ENCODE measurements at regions not wholly inside any gene's neighbourhood (a gene's known extent, or its start where the extent isn't known, plus 50 kb on each side); places are given as distances from the start of the nearest gene placed in this dataset.
A peak's percentile ranks its signal among the peaks of the same experiment; 100 is the strongest.

DNA sequence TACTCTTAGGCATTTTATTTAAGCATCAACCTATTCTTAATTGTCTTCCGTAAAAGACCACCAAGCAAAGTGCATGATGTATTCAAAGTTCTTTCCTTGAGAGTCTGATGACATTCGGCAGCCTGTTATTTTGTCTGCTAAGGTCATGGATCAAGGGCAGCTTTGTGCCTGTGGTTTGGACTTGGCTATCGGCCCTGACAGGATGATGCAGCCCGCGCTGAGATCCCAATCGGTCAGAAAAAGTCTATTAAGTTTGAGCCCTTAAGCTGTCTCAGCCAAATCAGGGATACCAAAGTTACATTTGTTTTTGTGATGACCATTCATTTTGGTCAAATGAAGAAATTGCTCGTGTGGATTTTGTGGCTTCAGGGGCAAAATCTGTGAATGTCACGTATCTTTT is 718.9 kb upstream of the FANCL start:
- H3K9ac ChIP-seq (ENCODE audit: extremely low read depth, low read length, poor library complexity, severe bottlenecking), result no peak overlapping the region
- no peak overlapping the region for H3K27ac Mint-ChIP-seq

DNA sequence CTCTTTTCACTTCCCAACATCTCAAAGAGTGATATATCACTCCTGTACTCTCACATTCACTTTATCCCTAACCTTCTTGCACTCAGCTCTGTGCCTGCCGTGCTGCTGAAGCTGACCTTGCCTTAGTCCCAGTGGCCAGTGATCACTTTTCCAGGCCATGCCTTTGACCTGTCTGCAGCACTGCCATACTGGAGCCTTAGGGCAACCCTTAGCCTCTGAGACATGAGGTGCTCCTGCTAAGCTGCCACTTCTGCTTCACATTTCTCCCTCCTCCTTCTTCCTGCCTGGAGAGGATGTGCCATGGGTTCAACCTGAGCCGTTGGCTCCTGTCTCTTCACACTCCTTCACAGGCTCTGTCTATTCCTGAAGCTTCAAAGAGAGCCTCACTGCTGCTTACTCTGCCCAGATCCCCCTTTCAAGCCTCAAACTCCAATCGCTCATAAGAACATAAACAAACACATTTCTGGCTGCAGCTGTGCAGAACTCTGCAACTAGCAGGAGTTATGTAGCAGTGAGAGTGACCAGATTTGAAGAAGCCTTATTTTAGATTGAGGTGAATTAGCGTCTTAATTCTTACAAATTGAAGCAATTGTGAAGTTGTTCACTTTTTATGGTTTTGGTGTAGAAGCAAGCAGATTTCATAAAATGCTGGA is 716.2 kb upstream of the FANCL start:
- Mint-ChIP-seq H3K27me3 (ENCODE audit: insufficient read depth) (no peaks in the 10 kb centered on the region), H3K36me3 (ENCODE audit: low read depth) (no peaks in the 10 kb centered on the region), H3K9me3 (no peaks in the 10 kb centered on the region), H3K27ac (no peak overlapping the region), H3K4me1 (peaks cover 35% of the 10 kb centered on the region), H3K4me3 (no peak overlapping the region)
- TF ChIP-seq, protein P1, sequence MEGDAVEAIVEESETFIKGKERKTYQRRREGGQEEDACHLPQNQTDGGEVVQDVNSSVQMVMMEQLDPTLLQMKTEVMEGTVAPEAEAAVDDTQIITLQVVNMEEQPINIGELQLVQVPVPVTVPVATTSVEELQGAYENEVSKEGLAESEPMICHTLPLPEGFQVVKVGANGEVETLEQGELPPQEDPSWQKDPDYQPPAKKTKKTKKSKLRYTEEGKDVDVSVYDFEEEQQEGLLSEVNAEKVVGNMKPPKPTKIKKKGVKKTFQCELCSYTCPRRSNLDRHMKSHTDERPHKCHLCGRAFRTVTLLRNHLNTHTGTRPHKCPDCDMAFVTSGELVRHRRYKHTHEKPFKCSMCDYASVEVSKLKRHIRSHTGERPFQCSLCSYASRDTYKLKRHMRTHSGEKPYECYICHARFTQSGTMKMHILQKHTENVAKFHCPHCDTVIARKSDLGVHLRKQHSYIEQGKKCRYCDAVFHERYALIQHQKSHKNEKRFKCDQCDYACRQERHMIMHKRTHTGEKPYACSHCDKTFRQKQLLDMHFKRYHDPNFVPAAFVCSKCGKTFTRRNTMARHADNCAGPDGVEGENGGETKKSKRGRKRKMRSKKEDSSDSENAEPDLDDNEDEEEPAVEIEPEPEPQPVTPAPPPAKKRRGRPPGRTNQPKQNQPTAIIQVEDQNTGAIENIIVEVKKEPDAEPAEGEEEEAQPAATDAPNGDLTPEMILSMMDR (conservative IDR thresholded peaks at IDR 0.05), result no peak
- no peak for DNase-seq
- Histone ChIP-seq H3K4me3 (ENCODE audit: low read length) (no peak overlapping the region), H3K36me3 (ENCODE audit: control insufficient read depth, insufficient read depth, low read length) (no peaks in the 10 kb centered on the region), H3K27me3 (ENCODE audit: control insufficient read depth, insufficient read depth, low read length, poor library complexity, severe bottlenecking) (no peaks in the 10 kb centered on the region), H3K9ac (ENCODE audit: extremely low read depth, low read length, poor library complexity, severe bottlenecking) (no peak overlapping the region), H3K4me1 (ENCODE audit: control insufficient read depth, insufficient read depth, low read length) (peaks cover 4% of the 10 kb centered on the region), H3K27ac (ENCODE audit: low read depth, low read length) (no peak overlapping the region), H3K9me3 (ENCODE audit: control insufficient read depth, low read length) (no peaks in the 10 kb centered on the region)
- WGBS, 2 experiments (ENCODE audit: insufficient coverage in 1 of 2, insufficient read length in 1 of 2), result 81 to 91% methylated on average over 3 to 4 of the region's 4 CpGs

More for the DNA sequence above, 718.9 kb upstream of the FANCL start:
- H3K27me3 ChIP-seq (ENCODE audit: control insufficient read depth, insufficient read depth, low read length, poor library complexity, severe bottlenecking), result no peaks in the 10 kb centered on the region
- no peak for DNase-seq
- no peaks in the 10 kb centered on the region for H3K27me3 Mint-ChIP-seq (ENCODE audit: insufficient read depth)
- H3K4me3 ChIP-seq (ENCODE audit: low read length), result no peak overlapping the region
- no peaks in the 10 kb centered on the region for H3K36me3 ChIP-seq (ENCODE audit: control insufficient read depth, insufficient read depth, low read length)
- TF ChIP-seq, protein P1 (conservative IDR thresholded peaks at IDR 0.05), result no peak
- H3K4me3 Mint-ChIP-seq, result no peak overlapping the region
- H3K36me3 Mint-ChIP-seq (ENCODE audit: low read depth), result no peaks in the 10 kb centered on the region
- H3K4me1 ChIP-seq (ENCODE audit: control insufficient read depth, insufficient read depth, low read length), result peaks cover 3% of the 10 kb centered on the region
- no peak overlapping the region for H3K27ac ChIP-seq (ENCODE audit: low read depth, low read length)
- H3K9me3 Mint-ChIP-seq, result no peaks in the 10 kb centered on the region
- no peaks in the 10 kb centered on the region for H3K9me3 ChIP-seq (ENCODE audit: control insufficient read depth, low read length)
- peaks cover 14% of the 10 kb centered on the region for H3K4me1 Mint-ChIP-seq
- WGBS, 2 experiments (ENCODE audit: insufficient coverage in 1 of 2, insufficient read length in 1 of 2), result 93 to 95% methylated on average over 8 of the region's 8 CpGs

DNA sequence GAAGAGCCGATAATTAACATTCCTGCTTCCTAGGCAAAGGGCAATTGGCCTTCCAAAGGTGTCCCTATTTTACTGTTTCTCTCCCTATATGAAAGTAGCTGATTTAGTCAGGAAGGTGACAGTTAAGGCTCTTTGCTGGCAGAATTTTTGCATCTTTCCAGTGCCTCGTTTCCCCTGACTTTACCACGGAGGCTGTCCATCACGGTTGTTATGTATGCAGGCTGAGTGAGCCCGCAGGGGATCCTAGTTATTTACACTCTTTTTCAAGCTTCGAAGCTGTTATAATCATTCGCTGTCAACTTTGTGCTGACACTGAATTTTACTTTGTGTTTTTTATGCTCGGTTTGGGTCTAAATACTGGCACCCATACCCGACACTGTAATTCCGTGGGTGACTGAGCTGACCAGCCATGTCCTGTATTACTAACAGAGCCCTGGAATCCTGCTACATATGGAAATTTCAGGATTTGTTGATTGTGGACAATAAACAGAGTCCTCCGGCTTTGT is 713.8 kb upstream of the FANCL start:
- no peaks in the 10 kb centered on the region for H3K27me3 ChIP-seq (ENCODE audit: control insufficient read depth, insufficient read depth, low read length, poor library complexity, severe bottlenecking)
- H3K36me3 ChIP-seq (ENCODE audit: control insufficient read depth, insufficient read depth, low read length), result no peaks in the 10 kb centered on the region
- TF ChIP-seq, protein P1 (conservative IDR thresholded peaks at IDR 0.05), result no peak
- H3K27me3 Mint-ChIP-seq (ENCODE audit: insufficient read depth), result no peaks in the 10 kb centered on the region
- no peak overlapping the region for H3K27ac ChIP-seq (ENCODE audit: low read depth, low read length)
- no peaks in the 10 kb centered on the region for H3K36me3 Mint-ChIP-seq (ENCODE audit: low read depth)
- no peaks in the 10 kb centered on the region for H3K9me3 Mint-ChIP-seq
- H3K4me3 Mint-ChIP-seq, result peak overlapping the region; percentile 22
- peaks cover 4% of the 10 kb centered on the region for H3K4me1 ChIP-seq (ENCODE audit: control insufficient read depth, insufficient read depth, low read length)
- DNase-seq, result no peak
- H3K9ac ChIP-seq (ENCODE audit: extremely low read depth, low read length, poor library complexity, severe bottlenecking), result no peak overlapping the region
- H3K4me1 Mint-ChIP-seq, result peaks cover 35% of the 10 kb centered on the region
- 54 to 60% methylated on average over 10 to 11 of the region's 11 CpGs for WGBS, 2 experiments (ENCODE audit: insufficient coverage in 1 of 2, insufficient read length in 1 of 2)
- peak overlapping the region; percentile 38 for H3K27ac Mint-ChIP-seq
- H3K9me3 ChIP-seq (ENCODE audit: control insufficient read depth, low read length), result no peaks in the 10 kb centered on the region
- H3K4me3 ChIP-seq (ENCODE audit: low read length), result no peak overlapping the region

Data from endodermal cell (in vitro differentiated cells).